MM.1S (cell line): ENCODE measurements at regions not wholly inside any gene's neighbourhood (a gene's known extent, or its start where the extent isn't known, plus 50 kb on each side); places are given as distances from the start of the nearest gene placed in this dataset.

ENCODE experiments used
- CTCF ChIP-seq: fragments of 300-600 bp; sonication (generic); IDR thresholded peaks from 2 replicates; pipeline ENCODE4 v1.5.1; 2016; ENCODE audit warnings: antibody characterized with exemption, low read length, mixed read lengths
- EZH2 ChIP-seq: fragments of 300-600 bp; sonication (generic); optimal IDR thresholded peaks from 2 replicates; pipeline ENCODE3; 2017; ENCODE audit warnings: low read depth, mild to moderate bottlenecking, antibody characterized with exemption, low read length, mixed read lengths
- EZH2phosphoT487 ChIP-seq: fragments of 300-600 bp; sonication (generic); IDR thresholded peaks from 2 replicates; pipeline ENCODE4 v1.6.1; 2018; ENCODE audit warnings: antibody characterized with exemption, low read length

- no peak for TF ChIP-seq EZH2
- TF ChIP-seq CTCF: no peak
- TF ChIP-seq EZH2phosphoT487: no peak
Measured at GRCh38 chr1:191648939-191649338, 509.3 kb upstream of the RGS18 start.
